Thyroid gland (tissue), 4 donors: ENCODE measurements at regions not wholly inside any gene's neighbourhood (a gene's known extent, or its start where the extent isn't known, plus 50 kb on each side); places are given as distances from the start of the nearest gene placed in this dataset.

Source experiments
- POLR2A ChIP-seq, 2 donors: fragments of 450-650 bp; IDR thresholded peaks; one replicate each; pipeline ENCODE4 v1.6.1; 2017; ENCODE audit warnings: antibody characterized with exemption in 2 of 2, mild to moderate bottlenecking in 2 of 2, moderate library complexity in 1 of 2
- TF ChIP-seq, protein P1 (sequence below), 6 experiments: fragments of 200-600 bp in 3 of 6; fragments of 450-650 bp in 3 of 6; sonication (generic) in 3 of 6; IDR thresholded peaks; one replicate each; pipeline ENCODE4 v1.5.1; 2016 to 2019; ENCODE audit warnings: antibody characterized with exemption in 6 of 6, mild to moderate bottlenecking in 2 of 6, inconsistent platforms in 1 of 6, moderate library complexity in 1 of 6

DNA sequence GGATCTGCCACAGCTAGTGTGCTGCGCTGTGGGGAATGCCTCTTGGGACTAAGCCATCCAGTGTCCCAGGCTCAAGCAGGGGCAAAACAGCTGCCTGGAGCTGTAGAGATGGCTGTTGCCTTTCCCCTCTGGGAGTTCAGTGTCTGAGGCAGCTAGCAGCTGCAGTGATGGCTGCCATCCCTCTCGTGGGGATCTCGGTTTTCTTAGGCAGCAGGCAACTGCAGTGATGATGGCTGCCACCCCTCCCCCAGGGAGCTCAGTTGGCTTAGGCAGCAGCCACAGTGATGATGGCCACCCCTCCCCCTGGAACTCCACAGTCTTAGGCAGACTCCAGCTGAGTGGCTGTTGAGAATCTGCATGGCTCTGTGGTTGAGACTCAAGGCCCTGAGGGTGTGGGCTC, 1389.2 kb upstream of the NUDT12 start:
- TF ChIP-seq, protein P1, sequence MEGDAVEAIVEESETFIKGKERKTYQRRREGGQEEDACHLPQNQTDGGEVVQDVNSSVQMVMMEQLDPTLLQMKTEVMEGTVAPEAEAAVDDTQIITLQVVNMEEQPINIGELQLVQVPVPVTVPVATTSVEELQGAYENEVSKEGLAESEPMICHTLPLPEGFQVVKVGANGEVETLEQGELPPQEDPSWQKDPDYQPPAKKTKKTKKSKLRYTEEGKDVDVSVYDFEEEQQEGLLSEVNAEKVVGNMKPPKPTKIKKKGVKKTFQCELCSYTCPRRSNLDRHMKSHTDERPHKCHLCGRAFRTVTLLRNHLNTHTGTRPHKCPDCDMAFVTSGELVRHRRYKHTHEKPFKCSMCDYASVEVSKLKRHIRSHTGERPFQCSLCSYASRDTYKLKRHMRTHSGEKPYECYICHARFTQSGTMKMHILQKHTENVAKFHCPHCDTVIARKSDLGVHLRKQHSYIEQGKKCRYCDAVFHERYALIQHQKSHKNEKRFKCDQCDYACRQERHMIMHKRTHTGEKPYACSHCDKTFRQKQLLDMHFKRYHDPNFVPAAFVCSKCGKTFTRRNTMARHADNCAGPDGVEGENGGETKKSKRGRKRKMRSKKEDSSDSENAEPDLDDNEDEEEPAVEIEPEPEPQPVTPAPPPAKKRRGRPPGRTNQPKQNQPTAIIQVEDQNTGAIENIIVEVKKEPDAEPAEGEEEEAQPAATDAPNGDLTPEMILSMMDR (IDR thresholded peaks at IDR 0.05), result no peak
- TF ChIP-seq POLR2A (IDR thresholded peaks at IDR 0.05), result no peak
